ENCODE measurements at regions not wholly inside any gene's neighbourhood (a gene's known extent, or its start where the extent isn't known, plus 50 kb on each side); places are given as distances from the start of the nearest gene placed in this dataset.

GRCh38 chr12:81958406-81958805, 199.3 kb upstream of the PPFIA2 start:
- DNase-seq (ENCODE audit: low read depth), result no peak

GRCh38 chr12:81957631-81958030, 198.5 kb upstream of the PPFIA2 start:
- no peak for DNase-seq (ENCODE audit: low read depth)

GRCh38 chr12:81956468-81956860, 197.3 kb upstream of the PPFIA2 start:
- no peak for DNase-seq (ENCODE audit: low read depth)

- DNase-seq (ENCODE audit: low read depth), result peak; percentile 63
These were observed 194.4 kb upstream of the PPFIA2 start for GRCh38 chr12:81953541-81953940.

- DNase-seq (ENCODE audit: low read depth), result no peak
These were observed 191.7 kb upstream of the PPFIA2 start for GRCh38 chr12:81950871-81951270.

- DNase-seq (ENCODE audit: low read depth), result no peak
These were observed 190.7 kb upstream of the PPFIA2 start for GRCh38 chr12:81949841-81950308.

- no peak for DNase-seq (ENCODE audit: low read depth)
These were observed 190.3 kb upstream of the PPFIA2 start for GRCh38 chr12:81949416-81949815.

GRCh38 chr12:81944886-81945285, 185.7 kb upstream of the PPFIA2 start:
- no peak for DNase-seq (ENCODE audit: low read depth)

- peak; percentile 26 for DNase-seq (ENCODE audit: low read depth)
These were observed 183.4 kb upstream of the PPFIA2 start for GRCh38 chr12:81942594-81942993.

- no peak for DNase-seq (ENCODE audit: low read depth)
These were observed 170.9 kb upstream of the PPFIA2 start for GRCh38 chr12:81930037-81930436.

- no peak for DNase-seq (ENCODE audit: low read depth)
These were observed 137.6 kb upstream of the PPFIA2 start for GRCh38 chr12:81896771-81897170.

- no peak for DNase-seq (ENCODE audit: low read depth)
These were observed 129.8 kb upstream of the PPFIA2 start for GRCh38 chr12:81888961-81889360.

GRCh38 chr12:81888106-81888740, 129.1 kb upstream of the PPFIA2 start:
- no peak for DNase-seq (ENCODE audit: low read depth)

- no peak for DNase-seq (ENCODE audit: low read depth)
These were observed 115.4 kb upstream of the PPFIA2 start for GRCh38 chr12:81874586-81874985.

- DNase-seq (ENCODE audit: low read depth), result no peak
These were observed 115.0 kb upstream of the PPFIA2 start for GRCh38 chr12:81874166-81874565.

GRCh38 chr12:81872400-81872799, 113.2 kb upstream of the PPFIA2 start:
- peak; percentile 3 for DNase-seq (ENCODE audit: low read depth)

- peak; percentile 48 for DNase-seq (ENCODE audit: low read depth)
These were observed 106.9 kb upstream of the PPFIA2 start for GRCh38 chr12:81866081-81866480.

- DNase-seq (ENCODE audit: low read depth), result peak; percentile 31
These were observed 104.3 kb upstream of the PPFIA2 start for GRCh38 chr12:81863406-81863805.

GRCh38 chr12:81859521-81859920, 100.4 kb upstream of the PPFIA2 start:
- DNase-seq (ENCODE audit: low read depth), result no peak

GRCh38 chr12:81843599-81843998, 84.4 kb upstream of the PPFIA2 start:
- no peak for DNase-seq (ENCODE audit: low read depth)

- DNase-seq (ENCODE audit: low read depth), result no peak
These were observed 76.6 kb upstream of the PPFIA2 start for GRCh38 chr12:81835783-81836182.

- DNase-seq (ENCODE audit: low read depth), result peak; percentile 81
These were observed 61.0 kb upstream of the PPFIA2 start for GRCh38 chr12:81819991-81820633.

- DNase-seq (ENCODE audit: low read depth), result peak; percentile 47
These were observed 56.5 kb upstream of the PPFIA2 start for GRCh38 chr12:81815611-81816010.

Data from HT1080 (cell line).